Fibroblast of mammary gland (primary cell): ENCODE measurements at regions not wholly inside any gene's neighbourhood (a gene's known extent, or its start where the extent isn't known, plus 50 kb on each side); places are given as distances from the start of the nearest gene placed in this dataset.

Experiments
- DNase-seq: peaks from one replicate; pipeline ENCODE4 v3.0.0-alpha.2; 2010; ENCODE audit warnings: low read depth
- H3K4me3 ChIP-seq: 2 replicates; pipeline ENCODE4 v1.5.1; 2011; ENCODE audit warnings: low read depth, mild to moderate bottlenecking, low read length, moderate library complexity; ENCODE audit not compliant: control insufficient read depth
- TF ChIP-seq, protein P1 (sequence below): conservative IDR thresholded peaks from 2 replicates; pipeline ENCODE4 v1.5.1; 2011; ENCODE audit warnings: low read depth, low read length, inconsistent platforms; ENCODE audit not compliant: control insufficient read depth, insufficient read depth

DNA sequence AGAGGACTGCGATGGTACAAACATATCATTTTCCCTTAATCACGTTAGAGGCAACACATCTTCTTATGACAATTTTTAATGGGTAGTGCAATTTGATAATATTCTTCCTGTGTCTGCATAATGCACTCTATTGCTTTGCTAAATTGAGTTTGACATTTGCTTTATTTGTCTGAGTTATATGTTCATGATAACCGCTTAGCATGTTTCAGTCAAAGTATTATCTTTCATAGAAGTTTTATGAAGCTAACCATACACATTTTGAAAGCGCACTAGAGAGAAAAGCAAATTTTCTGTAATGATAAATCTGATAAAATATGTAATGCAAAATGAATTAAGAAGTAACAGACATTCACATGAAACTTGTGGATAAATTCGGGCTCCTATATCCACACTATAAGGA, 1276.9 kb downstream of the ZPLD1 start:
- no peak overlapping the region for H3K4me3 ChIP-seq
- no peak for DNase-seq
- TF ChIP-seq, protein P1, sequence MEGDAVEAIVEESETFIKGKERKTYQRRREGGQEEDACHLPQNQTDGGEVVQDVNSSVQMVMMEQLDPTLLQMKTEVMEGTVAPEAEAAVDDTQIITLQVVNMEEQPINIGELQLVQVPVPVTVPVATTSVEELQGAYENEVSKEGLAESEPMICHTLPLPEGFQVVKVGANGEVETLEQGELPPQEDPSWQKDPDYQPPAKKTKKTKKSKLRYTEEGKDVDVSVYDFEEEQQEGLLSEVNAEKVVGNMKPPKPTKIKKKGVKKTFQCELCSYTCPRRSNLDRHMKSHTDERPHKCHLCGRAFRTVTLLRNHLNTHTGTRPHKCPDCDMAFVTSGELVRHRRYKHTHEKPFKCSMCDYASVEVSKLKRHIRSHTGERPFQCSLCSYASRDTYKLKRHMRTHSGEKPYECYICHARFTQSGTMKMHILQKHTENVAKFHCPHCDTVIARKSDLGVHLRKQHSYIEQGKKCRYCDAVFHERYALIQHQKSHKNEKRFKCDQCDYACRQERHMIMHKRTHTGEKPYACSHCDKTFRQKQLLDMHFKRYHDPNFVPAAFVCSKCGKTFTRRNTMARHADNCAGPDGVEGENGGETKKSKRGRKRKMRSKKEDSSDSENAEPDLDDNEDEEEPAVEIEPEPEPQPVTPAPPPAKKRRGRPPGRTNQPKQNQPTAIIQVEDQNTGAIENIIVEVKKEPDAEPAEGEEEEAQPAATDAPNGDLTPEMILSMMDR, result no peak

DNA sequence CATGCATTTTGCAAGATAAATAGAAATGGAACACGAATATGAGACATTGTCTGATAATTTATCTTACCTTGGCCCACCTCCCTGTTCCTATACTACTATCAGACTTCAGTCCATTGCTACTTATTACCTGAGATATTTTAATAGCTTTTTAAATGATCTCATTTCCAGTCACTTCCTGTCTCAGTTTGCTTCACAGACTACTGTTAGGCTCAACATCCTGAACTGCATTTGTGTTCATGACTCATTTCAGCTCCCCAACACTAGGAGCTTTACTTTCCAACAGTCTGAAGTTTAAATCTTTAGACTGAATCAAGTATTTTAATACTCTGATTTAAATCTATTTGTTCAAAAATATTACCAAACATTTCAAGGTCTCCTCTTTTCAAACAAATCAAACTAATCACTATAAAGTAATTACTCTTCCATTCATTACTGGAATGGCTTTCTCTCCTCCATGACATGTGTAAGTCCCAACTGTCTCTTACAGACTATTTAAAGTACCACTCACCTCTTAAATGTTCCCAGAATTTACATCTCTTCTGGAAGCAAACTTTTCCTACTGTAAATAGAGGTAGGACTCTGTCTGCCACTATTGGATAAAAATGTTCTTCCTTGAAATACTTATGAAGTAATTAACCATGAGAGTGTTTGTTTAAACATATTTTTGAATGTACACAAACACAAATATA, 1277.6 kb downstream of the ZPLD1 start:
- H3K4me3 ChIP-seq, result no peak overlapping the region
- peak; percentile 2 for DNase-seq
- TF ChIP-seq, protein P1, result no peak

DNA sequence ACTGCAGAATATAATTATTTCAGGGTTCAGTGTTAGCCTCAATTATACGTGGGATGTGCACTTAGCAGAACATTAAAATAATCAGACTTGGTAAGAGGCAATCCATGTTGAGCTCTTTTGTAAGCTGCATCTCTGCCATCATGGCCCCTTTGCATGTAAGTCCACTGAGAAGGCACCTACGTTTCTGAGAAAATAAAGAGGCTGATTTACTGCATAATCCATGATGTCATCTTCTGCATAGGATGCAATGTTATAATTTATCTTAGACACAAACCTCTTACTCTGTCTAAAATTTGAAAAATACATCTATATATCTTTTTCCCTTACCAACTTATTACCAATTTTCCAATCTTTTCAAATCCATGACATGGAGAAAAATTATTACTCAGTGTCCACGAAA, 1294.7 kb downstream of the ZPLD1 start:
- H3K4me3 ChIP-seq, result no peak overlapping the region
- no peak for DNase-seq
- TF ChIP-seq, protein P1, result no peak

DNA sequence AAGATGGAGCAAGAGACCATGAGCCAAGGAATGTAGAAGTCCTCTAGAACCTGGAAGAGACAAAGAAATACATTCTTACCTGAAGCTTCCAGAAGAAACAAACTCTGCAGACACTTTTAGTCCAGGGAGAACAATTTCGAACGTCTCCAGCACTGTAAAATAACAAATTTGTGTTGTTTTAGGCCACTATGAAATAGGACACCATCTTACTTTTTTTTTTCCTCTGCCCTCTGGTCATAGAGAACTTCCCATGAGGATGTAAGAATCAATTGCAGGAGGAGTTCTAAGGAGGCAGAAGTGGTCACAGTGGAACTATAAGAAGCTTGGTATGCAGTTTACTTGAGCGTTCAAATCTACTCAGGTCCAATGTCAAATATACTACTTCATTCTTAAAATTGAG, 1295.9 kb downstream of the ZPLD1 start:
- TF ChIP-seq, protein P1, result no peak

DNA sequence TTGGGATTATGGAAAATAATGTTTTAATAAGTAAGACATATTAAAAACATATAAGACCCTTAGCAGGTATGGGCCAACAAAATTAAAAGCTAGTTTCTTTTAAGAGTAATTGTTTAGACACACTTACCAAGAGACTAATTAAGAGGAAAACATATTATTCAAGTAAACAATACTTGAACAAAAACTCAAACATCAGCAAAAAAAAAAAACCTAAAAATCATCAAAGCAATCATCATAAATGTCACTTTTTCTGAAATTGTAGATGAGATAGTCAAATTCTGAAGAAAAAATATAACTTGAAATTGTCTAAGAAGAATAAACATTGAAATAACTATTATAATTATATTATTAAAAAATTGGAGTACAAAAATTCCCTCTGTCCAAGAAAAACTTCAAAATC, 1318.2 kb downstream of the ZPLD1 start:
- DNase-seq, result no peak
- TF ChIP-seq, protein P1, result no peak
- H3K4me3 ChIP-seq, result no peak overlapping the region

More for the DNA sequence above, 1295.9 kb downstream of the ZPLD1 start:
- no peak overlapping the region for H3K4me3 ChIP-seq
- no peak for DNase-seq

DNA sequence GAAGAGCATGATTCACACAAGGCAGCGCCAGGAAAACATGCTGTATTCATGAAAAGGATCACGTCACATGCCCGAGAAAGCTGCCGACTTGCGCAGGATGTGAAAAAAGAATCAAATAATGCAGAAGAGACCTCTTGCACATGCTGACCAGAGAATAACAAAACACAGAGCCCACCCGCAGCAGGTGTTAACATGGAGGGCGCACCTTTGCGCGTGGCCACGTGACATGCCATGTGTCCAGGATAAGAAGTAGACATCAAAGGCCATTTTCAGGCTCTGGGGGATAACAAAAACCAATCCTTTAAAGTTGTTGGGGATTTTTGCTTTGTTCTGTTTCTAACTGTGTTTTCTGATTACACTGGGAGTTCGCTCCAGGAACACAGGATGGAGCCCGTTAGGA, 1332.8 kb downstream of the ZPLD1 start:
- DNase-seq, result no peak
- TF ChIP-seq, protein P1, result no peak

DNA sequence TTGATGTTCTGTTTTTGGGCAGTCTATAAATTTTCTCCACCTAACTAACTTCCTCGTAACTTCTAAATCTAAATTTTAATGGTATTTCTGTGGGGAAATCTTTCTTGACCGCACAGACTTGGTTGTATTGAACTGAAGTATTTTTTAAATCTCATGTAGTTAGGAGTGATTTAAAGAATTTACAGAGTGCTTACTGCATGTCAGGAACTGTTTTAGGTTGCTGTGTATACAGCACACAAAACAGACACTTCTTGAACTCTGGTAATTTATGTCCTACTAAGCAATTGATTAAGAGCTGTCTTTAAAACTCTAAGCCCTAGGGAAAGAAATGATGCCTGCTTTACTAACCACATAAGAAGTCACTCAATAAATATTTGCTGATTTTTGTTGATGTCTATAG, 1350.2 kb downstream of the ZPLD1 start:
- TF ChIP-seq, protein P1, result no peak
- no peak for DNase-seq
- H3K4me3 ChIP-seq, result no peak overlapping the region

More for the DNA sequence above, 1332.8 kb downstream of the ZPLD1 start:
- no peak overlapping the region for H3K4me3 ChIP-seq
